Medulla oblongata (tissue), 1 donor: ENCODE measurements at regions not wholly inside any gene's neighbourhood (a gene's known extent, or its start where the extent isn't known, plus 50 kb on each side); places are given as distances from the start of the nearest gene placed in this dataset.

Experiments used
- DNase-seq: peaks from one replicate; pipeline ENCODE4 v3.0.0-alpha.2; 2015; ENCODE audit errors: extremely low spot score

DNA sequence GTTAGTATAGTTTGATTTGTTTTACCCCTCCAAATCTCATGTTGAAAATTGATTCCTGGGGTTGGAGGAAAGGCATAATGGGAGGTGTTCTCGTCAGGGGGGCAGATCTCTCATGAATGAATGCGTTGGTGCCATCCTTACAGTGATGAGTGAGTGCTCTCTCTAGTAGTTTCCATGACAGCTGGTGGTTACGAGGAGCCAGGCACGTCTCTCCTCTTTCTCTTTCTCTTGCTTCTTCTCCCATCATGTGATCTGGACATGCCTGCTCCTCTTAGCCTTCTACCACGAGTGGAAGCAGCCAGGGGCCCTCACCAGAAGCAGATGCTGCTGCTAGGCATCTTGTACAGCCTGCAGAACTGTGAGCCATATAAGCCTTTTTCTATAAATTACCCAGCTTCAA is 454.1 kb downstream of the EFNA5 start:
- DNase-seq: no peak

DNA sequence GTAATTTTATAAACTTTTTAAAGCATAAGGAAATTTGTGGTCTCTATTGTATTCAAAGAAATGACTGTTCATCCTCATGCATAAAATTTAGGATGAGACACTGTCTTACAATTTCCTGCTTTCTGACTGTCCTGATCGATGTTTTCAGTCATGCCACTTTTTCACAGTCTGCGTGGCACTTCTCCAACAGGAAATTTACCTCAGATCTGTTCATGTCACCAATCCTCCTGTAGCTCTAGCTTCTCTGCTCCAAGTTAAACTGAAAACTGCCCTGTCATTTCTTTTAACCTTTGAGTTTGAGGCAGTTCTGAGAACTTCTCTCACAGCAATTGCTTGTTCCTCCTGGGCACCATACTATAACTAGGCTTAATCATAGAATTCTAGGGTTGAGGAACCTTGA is 455.1 kb downstream of the EFNA5 start:
- DNase-seq: no peak

DNA sequence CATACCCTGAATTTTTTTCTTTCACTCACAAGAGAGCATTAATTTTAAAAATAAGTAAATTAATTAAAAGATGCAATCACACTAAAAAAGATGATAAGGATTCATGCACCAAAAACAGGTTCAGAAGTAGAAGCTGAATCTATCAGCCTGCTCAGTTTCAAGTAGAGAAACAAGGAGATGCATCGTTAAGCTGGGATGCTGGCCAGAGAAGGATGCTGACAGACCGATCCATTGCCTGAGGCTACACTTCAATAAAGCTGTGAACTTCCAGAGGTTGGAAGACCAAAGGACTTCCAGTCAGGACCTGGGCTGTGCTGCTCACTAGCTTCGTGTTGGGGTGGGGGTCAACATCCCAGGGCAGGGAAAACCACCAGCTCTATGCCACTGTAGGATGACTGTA is 457.7 kb downstream of the EFNA5 start:
- no peak for DNase-seq

GRCh38 chr5:107211630-107212029 is 459.1 kb downstream of the EFNA5 start:
- DNase-seq: no peak

DNA sequence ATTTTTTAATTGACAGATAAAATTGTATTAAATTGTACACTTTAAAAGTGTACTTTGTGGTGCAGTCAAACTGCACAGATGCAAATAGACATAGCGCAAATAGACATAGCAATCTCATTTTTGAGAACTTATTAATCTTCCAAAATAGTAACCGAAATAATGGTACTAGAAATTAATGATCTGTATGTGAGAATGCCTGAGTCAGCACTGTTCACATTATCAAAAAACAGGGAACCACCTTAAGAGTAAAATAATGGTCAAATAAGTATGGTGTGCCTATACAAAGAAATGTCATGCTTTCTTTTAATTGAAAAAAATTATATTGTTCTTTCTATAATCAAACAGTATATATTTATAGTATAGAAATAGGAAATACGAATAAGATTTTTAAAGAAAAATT is 461.9 kb downstream of the EFNA5 start:
- DNase-seq: no peak

DNA sequence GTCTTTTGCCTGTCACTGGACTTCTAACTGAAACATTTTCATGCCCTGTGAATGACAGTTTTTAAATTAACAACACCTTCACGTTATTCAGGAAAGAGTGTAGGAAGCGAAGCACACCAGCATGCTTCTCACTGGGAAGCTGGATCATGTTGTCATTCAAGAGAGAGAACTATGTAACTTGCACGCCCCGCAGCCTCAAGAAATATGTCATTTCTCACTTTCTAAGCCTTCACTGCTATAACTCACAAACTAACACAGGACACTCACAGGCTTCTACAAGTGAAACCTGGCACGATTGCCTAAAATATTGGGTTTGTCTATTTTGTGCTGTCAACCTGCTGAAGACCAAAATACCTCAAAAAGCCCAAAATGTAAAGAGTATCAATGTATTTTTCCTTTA is 466.3 kb downstream of the EFNA5 start:
- no peak for DNase-seq

- DNase-seq: no peak
These were observed 467.5 kb downstream of the EFNA5 start for GRCh38 chr5:107203243-107203642.

GRCh38 chr5:107199756-107200155 is 471.0 kb downstream of the EFNA5 start:
- no peak for DNase-seq

DNA sequence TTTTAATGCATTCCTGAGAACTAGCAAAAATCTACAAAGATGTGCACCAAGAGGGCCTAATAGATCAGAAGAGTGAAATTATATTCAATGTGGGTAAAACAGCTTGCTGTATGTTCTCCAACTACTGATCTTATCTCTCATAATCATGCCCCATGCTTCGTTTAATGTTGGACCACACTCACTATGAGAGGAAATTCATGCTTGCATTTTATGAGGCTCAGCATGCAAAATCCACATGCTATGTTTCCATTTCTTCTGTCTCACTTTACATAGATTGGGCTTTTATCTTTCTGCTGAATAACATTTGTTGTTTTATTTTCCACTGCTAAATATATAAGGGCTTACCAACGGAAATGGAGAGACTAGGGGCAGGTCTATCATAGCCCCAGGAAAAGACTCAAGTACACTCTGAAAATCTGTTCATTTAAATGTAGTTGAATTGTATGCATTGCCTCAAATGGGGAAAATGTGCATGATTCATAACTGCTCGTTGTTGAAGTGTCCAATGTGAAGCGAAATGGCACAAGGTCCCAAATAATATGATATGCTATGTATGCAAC is 474.2 kb downstream of the EFNA5 start:
- DNase-seq: no peak

DNA sequence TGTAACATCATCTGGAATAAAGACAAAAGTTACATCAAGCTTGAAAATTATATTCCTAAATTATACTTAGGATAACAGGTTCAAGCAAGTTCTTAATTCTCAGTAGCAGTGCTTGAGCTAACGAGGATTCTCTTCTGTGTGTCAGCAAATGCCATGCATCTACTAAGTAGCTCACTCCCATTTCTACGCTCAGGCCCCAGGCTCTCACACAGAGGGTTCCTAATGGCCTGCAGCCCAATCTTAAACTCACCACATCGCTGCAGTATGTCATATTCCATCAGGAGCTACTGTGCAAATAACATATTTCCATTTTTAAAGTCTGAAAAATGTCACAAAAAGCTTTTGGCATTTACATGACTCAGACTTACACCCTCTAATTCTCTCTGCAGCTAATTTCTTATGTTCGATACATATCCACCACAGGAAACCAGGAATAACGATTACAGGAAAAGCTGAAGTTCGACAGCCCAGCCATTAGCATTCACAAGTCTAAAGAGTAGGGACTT is 474.8 kb downstream of the EFNA5 start:
- no peak for DNase-seq

DNA sequence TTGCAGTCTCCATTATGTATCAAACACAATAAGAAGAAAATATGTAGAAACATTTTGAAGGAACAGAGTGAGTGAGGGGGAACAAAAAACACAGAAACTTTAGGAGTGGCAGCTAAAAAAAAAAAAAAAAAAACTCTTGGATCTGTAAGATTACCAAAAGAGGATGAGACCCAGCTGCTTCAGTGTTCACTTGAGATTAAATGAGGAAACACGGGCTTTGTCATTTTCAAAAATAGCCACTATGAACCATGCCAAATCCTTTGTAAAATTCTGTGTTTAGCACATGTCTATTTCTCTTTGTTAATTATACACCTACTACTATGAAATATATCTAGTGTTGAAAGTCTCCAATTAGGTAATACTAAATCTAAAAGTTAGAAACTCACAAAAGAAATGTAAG is 485.9 kb downstream of the EFNA5 start:
- no peak for DNase-seq

- DNase-seq: no peak
These were observed 486.7 kb downstream of the EFNA5 start for GRCh38 chr5:107184066-107184465.

DNA sequence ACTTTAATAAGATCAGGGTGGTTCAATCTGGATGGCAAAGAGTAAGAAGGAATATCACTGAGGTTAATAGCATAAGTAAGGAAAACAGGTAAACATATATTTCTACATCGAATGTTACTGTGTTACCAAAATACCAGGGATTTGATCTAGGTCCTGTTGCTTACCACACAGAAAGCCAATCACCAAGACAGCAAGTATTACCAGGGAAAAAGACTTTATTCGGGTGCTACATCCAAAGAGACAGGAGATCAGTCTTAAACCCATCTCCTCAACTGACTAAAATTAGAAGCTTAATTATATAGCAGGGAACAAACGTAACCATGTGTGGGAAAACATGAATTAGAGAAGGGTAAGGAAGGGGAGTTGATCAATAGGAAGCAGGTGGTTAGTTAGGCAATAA is 500.1 kb downstream of the EFNA5 start:
- no peak for DNase-seq

GRCh38 chr5:107169867-107170266 is 500.9 kb downstream of the EFNA5 start:
- DNase-seq: no peak

- DNase-seq: no peak
These were observed 501.6 kb downstream of the EFNA5 start for GRCh38 chr5:107168848-107169752.

- no peak for DNase-seq
These were observed 502.7 kb downstream of the EFNA5 start for GRCh38 chr5:107168086-107168485.

GRCh38 chr5:107165296-107165695 is 505.4 kb downstream of the EFNA5 start:
- DNase-seq: no peak

DNA sequence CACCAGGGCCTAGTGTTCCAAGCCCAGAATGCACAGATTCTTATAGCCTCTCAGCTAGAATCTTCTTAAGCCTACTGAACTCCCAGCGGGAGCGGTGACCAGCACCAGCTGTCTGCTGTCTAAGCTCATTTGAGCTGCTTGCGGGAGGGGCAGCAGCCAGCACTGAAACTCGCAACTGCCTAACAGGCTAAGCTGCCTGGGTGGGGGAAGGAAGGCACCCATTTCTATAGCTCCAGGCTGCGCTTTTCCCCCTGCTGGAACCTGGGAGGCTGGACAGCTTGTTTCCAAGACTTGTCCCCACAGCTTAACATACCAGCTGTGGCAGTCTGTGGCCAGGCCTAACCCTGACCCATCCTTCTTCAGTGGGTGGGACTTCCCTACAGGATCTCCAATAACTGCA is 512.9 kb downstream of the EFNA5 start:
- no peak for DNase-seq

- peak; percentile 2 for DNase-seq
These were observed 515.0 kb downstream of the EFNA5 start for GRCh38 chr5:107155707-107156106.

GRCh38 chr5:107154593-107154992 is 516.1 kb downstream of the EFNA5 start:
- no peak for DNase-seq

GRCh38 chr5:107153283-107153682 is 517.5 kb downstream of the EFNA5 start:
- DNase-seq: no peak

DNA sequence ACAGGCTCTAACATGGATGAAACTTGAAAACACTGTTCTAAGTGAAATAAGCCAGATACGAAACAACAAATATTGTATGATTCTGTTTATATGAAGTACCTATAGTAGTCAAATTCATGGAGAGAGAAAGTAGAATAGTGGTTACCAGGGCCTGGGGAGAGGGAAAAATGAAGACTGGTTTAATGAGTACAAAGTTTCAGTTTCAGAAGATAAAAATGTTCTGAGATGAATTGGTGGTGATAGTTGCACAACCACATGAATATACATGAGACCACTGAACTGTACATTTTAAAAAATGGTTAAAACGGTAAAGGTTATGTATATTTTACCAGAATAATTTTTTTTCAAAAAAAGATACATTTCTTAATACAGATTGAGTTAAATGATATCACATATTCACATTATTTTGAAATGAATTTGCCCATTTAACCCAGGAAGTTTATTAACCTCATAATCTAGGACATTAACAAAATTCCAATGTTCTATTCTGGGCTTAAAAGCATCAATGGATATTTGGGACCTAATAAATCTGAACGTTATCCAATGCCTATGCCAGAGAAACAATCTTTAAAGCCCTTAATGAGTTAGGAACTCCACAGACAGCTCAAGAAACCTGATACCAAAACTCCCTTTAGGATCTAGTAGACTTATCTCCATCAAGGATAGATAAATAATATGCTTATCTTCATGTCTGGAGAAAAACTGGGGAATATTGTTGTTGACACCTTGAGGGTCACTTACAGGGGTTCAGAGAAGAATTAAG is 521.3 kb downstream of the EFNA5 start:
- DNase-seq: no peak

DNA sequence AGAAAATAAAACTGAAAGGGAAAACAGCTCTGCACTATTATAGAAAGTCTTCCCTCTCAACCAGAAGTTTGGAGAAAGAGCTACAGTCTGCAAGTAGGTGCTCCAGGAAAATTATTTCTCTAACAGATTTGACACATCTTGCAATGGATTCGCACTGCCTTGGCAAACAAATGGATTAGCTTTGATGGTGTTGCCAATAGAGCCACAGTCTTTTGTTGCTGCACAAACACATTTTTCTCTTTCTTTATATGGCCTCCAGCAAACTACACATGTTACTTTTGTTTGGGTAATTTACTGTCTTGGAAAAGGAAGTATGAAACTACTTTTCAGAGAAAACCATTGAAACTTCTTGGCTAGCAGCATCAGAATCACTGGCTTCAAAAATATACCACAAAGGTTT is 523.1 kb downstream of the EFNA5 start:
- DNase-seq: no peak
